GM21619 (cell line): ENCODE measurements at regions not wholly inside any gene's neighbourhood (a gene's known extent, or its start where the extent isn't known, plus 50 kb on each side); places are given as distances from the start of the nearest gene placed in this dataset.

Source experiments
- ATAC-seq: cut with Tn5 transposase; IDR thresholded peaks from one replicate; pipeline ENCODE4 v1.9.1; 2021; ENCODE audit not compliant: unreplicated experiment

- no peak for ATAC-seq
Observed at GRCh38 chr2:188119112-188119838, 172.4 kb upstream of the GULP1 start.

GRCh38 chr2:188122985-188123384, 168.7 kb upstream of the GULP1 start:
- ATAC-seq = no peak

GRCh38 chr2:188129677-188130076, 162.0 kb upstream of the GULP1 start:
- no peak for ATAC-seq

GRCh38 chr2:188130317-188130716, 161.4 kb upstream of the GULP1 start:
- ATAC-seq = no peak

GRCh38 chr2:188131281-188131680, 160.4 kb upstream of the GULP1 start:
- ATAC-seq = no peak

- no peak for ATAC-seq
Observed at GRCh38 chr2:188132385-188132784, 159.3 kb upstream of the GULP1 start.

- ATAC-seq = no peak
Observed at GRCh38 chr2:188134241-188134640, 157.4 kb upstream of the GULP1 start.

GRCh38 chr2:188138313-188138712, 153.4 kb upstream of the GULP1 start:
- no peak for ATAC-seq

- no peak for ATAC-seq
Observed at GRCh38 chr2:188142088-188142487, 149.6 kb upstream of the GULP1 start.

- ATAC-seq = no peak
Observed at GRCh38 chr2:188142636-188143295, 148.9 kb upstream of the GULP1 start.

- ATAC-seq = no peak
Observed at GRCh38 chr2:188145885-188146284, 145.8 kb upstream of the GULP1 start.

- no peak for ATAC-seq
Observed at GRCh38 chr2:188146888-188147287, 144.8 kb upstream of the GULP1 start.

- ATAC-seq = no peak
Observed at GRCh38 chr2:188151670-188152069, 140.0 kb upstream of the GULP1 start.

GRCh38 chr2:188158337-188159100, 133.2 kb upstream of the GULP1 start:
- no peak for ATAC-seq

GRCh38 chr2:188159484-188159883, 132.2 kb upstream of the GULP1 start:
- ATAC-seq = no peak

- no peak for ATAC-seq
Observed at GRCh38 chr2:188170356-188170755, 121.3 kb upstream of the GULP1 start.

GRCh38 chr2:188176620-188177019, 115.1 kb upstream of the GULP1 start:
- ATAC-seq = no peak

- no peak for ATAC-seq
Observed at GRCh38 chr2:188181067-188181838, 110.4 kb upstream of the GULP1 start.

- ATAC-seq = no peak
Observed at GRCh38 chr2:188181884-188182283, 109.8 kb upstream of the GULP1 start.

- no peak for ATAC-seq
Observed at GRCh38 chr2:188187726-188188125, 103.9 kb upstream of the GULP1 start.

GRCh38 chr2:188189356-188189755, 102.3 kb upstream of the GULP1 start:
- no peak for ATAC-seq
